ENCODE measurements at regions not wholly inside any gene's neighbourhood (a gene's known extent, or its start where the extent isn't known, plus 50 kb on each side); places are given as distances from the start of the nearest gene placed in this dataset.

GRCh38 chr5:8491254-8491653 lies 622.3 kb downstream of the MTRR start:
- no peak overlapping the region for H3K4me3 ChIP-seq (ENCODE audit: low read length)
- H3F3A ChIP-seq (ENCODE audit: insufficient read depth, low read length, poor library complexity, severe bottlenecking): no peaks in the 10 kb centered on the region
- H3K27me3 ChIP-seq (ENCODE audit: insufficient read depth, low read depth, low read length): no peaks in the 10 kb centered on the region
- H2AFZ ChIP-seq (ENCODE audit: low read depth, low read length): no peak overlapping the region
- no peaks in the 10 kb centered on the region for H4K20me1 ChIP-seq (ENCODE audit: insufficient read depth)
- no peaks in the 10 kb centered on the region for H3K79me2 ChIP-seq (replicated peaks; ENCODE audit: insufficient read depth, low read length)
- H3K9me2 ChIP-seq (ENCODE audit: insufficient read depth, low read length): no peaks in the 10 kb centered on the region
- TF ChIP-seq RAD21 (conservative IDR thresholded peaks at IDR 0.05) (no peak), EZH2 (IDR thresholded peaks at IDR 0.05; ENCODE audit: borderline replicate concordance, insufficient read depth, low read length, poor library complexity, severe bottlenecking) (no peak), SMC3 (conservative IDR thresholded peaks at IDR 0.05; ENCODE audit: poor library complexity) (no peak), MXI1 (conservative IDR thresholded peaks at IDR 0.05; ENCODE audit: poor library complexity, severe bottlenecking) (no peak), EP300 (conservative IDR thresholded peaks at IDR 0.05; ENCODE audit: poor library complexity, severe bottlenecking) (no peak), TAF1 (IDR thresholded peaks at IDR 0.05; ENCODE audit: low read depth) (no peak), POLR2AphosphoS5 (IDR thresholded peaks at IDR 0.05) (no peak)
- TF ChIP-seq, protein P1, sequence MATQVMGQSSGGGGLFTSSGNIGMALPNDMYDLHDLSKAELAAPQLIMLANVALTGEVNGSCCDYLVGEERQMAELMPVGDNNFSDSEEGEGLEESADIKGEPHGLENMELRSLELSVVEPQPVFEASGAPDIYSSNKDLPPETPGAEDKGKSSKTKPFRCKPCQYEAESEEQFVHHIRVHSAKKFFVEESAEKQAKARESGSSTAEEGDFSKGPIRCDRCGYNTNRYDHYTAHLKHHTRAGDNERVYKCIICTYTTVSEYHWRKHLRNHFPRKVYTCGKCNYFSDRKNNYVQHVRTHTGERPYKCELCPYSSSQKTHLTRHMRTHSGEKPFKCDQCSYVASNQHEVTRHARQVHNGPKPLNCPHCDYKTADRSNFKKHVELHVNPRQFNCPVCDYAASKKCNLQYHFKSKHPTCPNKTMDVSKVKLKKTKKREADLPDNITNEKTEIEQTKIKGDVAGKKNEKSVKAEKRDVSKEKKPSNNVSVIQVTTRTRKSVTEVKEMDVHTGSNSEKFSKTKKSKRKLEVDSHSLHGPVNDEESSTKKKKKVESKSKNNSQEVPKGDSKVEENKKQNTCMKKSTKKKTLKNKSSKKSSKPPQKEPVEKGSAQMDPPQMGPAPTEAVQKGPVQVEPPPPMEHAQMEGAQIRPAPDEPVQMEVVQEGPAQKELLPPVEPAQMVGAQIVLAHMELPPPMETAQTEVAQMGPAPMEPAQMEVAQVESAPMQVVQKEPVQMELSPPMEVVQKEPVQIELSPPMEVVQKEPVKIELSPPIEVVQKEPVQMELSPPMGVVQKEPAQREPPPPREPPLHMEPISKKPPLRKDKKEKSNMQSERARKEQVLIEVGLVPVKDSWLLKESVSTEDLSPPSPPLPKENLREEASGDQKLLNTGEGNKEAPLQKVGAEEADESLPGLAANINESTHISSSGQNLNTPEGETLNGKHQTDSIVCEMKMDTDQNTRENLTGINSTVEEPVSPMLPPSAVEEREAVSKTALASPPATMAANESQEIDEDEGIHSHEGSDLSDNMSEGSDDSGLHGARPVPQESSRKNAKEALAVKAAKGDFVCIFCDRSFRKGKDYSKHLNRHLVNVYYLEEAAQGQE (IDR thresholded peaks at IDR 0.05; ENCODE audit: borderline replicate concordance): no peak
- TF ChIP-seq, protein P2, sequence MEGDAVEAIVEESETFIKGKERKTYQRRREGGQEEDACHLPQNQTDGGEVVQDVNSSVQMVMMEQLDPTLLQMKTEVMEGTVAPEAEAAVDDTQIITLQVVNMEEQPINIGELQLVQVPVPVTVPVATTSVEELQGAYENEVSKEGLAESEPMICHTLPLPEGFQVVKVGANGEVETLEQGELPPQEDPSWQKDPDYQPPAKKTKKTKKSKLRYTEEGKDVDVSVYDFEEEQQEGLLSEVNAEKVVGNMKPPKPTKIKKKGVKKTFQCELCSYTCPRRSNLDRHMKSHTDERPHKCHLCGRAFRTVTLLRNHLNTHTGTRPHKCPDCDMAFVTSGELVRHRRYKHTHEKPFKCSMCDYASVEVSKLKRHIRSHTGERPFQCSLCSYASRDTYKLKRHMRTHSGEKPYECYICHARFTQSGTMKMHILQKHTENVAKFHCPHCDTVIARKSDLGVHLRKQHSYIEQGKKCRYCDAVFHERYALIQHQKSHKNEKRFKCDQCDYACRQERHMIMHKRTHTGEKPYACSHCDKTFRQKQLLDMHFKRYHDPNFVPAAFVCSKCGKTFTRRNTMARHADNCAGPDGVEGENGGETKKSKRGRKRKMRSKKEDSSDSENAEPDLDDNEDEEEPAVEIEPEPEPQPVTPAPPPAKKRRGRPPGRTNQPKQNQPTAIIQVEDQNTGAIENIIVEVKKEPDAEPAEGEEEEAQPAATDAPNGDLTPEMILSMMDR (IDR thresholded peaks at IDR 0.05; ENCODE audit: poor library complexity, severe bottlenecking): no peak
- no peaks in the 10 kb centered on the region for H3K9me3 ChIP-seq (ENCODE audit: low read length)
- no peak overlapping the region for H3K4me2 ChIP-seq (ENCODE audit: low read length)
- H3K9ac ChIP-seq (ENCODE audit: low read length): no peak overlapping the region
- no peak overlapping the region for H3K27ac ChIP-seq (ENCODE audit: low read length)
- H3K36me3 ChIP-seq (ENCODE audit: insufficient read depth, low read length): no peaks in the 10 kb centered on the region

- Histone ChIP-seq H3K4me2 (ENCODE audit: low read length) (no peak overlapping the region), H2AFZ (ENCODE audit: low read depth, low read length) (no peak overlapping the region), H3K4me3 (ENCODE audit: low read length) (no peak overlapping the region), H3K27me3 (ENCODE audit: insufficient read depth, low read depth, low read length) (no peaks in the 10 kb centered on the region), H3K9me3 (ENCODE audit: low read length) (no peaks in the 10 kb centered on the region), H3K9me2 (ENCODE audit: insufficient read depth, low read length) (no peaks in the 10 kb centered on the region), H3F3A (ENCODE audit: insufficient read depth, low read length, poor library complexity, severe bottlenecking) (no peaks in the 10 kb centered on the region), H4K20me1 (ENCODE audit: insufficient read depth) (no peaks in the 10 kb centered on the region), H3K27ac (ENCODE audit: low read length) (no peak overlapping the region), H3K36me3 (ENCODE audit: insufficient read depth, low read length) (no peaks in the 10 kb centered on the region), H3K9ac (ENCODE audit: low read length) (no peak overlapping the region), H3K79me2 (replicated peaks; ENCODE audit: insufficient read depth, low read length) (no peaks in the 10 kb centered on the region)
- TF ChIP-seq TAF1 (IDR thresholded peaks at IDR 0.05; ENCODE audit: low read depth): no peak
- no peak for TF ChIP-seq POLR2AphosphoS5 (IDR thresholded peaks at IDR 0.05)
- TF ChIP-seq, protein P2 (IDR thresholded peaks at IDR 0.05; ENCODE audit: poor library complexity, severe bottlenecking): no peak
- TF ChIP-seq, protein P1 (IDR thresholded peaks at IDR 0.05; ENCODE audit: borderline replicate concordance): no peak
- TF ChIP-seq SMC3 (conservative IDR thresholded peaks at IDR 0.05; ENCODE audit: poor library complexity): no peak
- no peak for TF ChIP-seq RAD21 (conservative IDR thresholded peaks at IDR 0.05)
- TF ChIP-seq EZH2 (IDR thresholded peaks at IDR 0.05; ENCODE audit: borderline replicate concordance, insufficient read depth, low read length, poor library complexity, severe bottlenecking): no peak
- TF ChIP-seq MXI1 (conservative IDR thresholded peaks at IDR 0.05; ENCODE audit: poor library complexity, severe bottlenecking): no peak
- no peak for TF ChIP-seq EP300 (conservative IDR thresholded peaks at IDR 0.05; ENCODE audit: poor library complexity, severe bottlenecking)
Observed at GRCh38 chr5:8493176-8493575, 624.2 kb downstream of the MTRR start.

Measured in neural cell (in vitro differentiated cells).